Suprapubic skin (tissue), 3 donors: ENCODE measurements at regions not wholly inside any gene's neighbourhood (a gene's known extent, or its start where the extent isn't known, plus 50 kb on each side); places are given as distances from the start of the nearest gene placed in this dataset.

Experiments
- EP300 ChIP-seq: sonication (generic); formaldehyde crosslinking; IDR thresholded peaks from one replicate; pipeline ENCODE4 v1.6.1; 2017; ENCODE audit warnings: antibody characterized with exemption
- POLR2A ChIP-seq, 2 donors: fragments of 450-650 bp; IDR thresholded peaks; one replicate each; pipeline ENCODE4 v1.6.1; 2017; ENCODE audit warnings: antibody characterized with exemption in 2 of 2, mild to moderate bottlenecking in 2 of 2, moderate library complexity in 2 of 2
- TF ChIP-seq, protein P1 (sequence below), 2 donors: fragments of 200-600 bp in 1 of 2; fragments of 450-650 bp in 1 of 2; sonication (generic) in 1 of 2; IDR thresholded peaks; one replicate each; pipeline ENCODE4 v1.5.1; 2016 to 2019; ENCODE audit warnings: antibody characterized with exemption in 2 of 2, mild to moderate bottlenecking in 1 of 2, moderate library complexity in 1 of 2

DNA sequence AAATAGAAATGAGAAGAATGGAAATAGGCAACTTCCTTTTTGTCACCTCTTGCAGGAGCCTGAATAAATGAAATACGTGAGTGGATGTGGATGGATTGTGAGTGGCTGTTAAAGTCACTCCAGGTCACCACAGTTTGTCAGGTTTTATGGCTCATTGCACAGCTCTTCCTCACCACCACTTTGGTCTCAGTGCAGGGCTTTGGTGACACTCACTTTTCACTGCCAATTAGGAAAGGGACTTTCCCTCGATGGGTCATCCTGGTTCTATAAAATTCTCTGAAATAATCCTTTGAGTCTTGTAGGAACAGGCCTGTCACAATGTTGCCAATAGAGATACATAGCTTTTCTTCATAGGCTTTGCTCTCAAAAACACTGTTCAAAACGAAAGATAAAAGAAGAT is 172.4 kb upstream of the C11orf87 start:
- TF ChIP-seq EP300 (no peak), POLR2A (IDR thresholded peaks at IDR 0.05) (no peak)
- TF ChIP-seq, protein P1, sequence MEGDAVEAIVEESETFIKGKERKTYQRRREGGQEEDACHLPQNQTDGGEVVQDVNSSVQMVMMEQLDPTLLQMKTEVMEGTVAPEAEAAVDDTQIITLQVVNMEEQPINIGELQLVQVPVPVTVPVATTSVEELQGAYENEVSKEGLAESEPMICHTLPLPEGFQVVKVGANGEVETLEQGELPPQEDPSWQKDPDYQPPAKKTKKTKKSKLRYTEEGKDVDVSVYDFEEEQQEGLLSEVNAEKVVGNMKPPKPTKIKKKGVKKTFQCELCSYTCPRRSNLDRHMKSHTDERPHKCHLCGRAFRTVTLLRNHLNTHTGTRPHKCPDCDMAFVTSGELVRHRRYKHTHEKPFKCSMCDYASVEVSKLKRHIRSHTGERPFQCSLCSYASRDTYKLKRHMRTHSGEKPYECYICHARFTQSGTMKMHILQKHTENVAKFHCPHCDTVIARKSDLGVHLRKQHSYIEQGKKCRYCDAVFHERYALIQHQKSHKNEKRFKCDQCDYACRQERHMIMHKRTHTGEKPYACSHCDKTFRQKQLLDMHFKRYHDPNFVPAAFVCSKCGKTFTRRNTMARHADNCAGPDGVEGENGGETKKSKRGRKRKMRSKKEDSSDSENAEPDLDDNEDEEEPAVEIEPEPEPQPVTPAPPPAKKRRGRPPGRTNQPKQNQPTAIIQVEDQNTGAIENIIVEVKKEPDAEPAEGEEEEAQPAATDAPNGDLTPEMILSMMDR (IDR thresholded peaks at IDR 0.05) = no peak
